ENCODE measurements at regions not wholly inside any gene's neighbourhood (a gene's known extent, or its start where the extent isn't known, plus 50 kb on each side); places are given as distances from the start of the nearest gene placed in this dataset.

GRCh38 chr13:63449550-63449949 lies 2033.9 kb upstream of the PCDH20 start:
- Mint-ChIP-seq H3K36me3 (ENCODE audit: insufficient read depth in 1 of 3, low read depth in 3 of 3) (no peaks in the 10 kb centered on the region), H3K9me3 (no peaks in the 10 kb centered on the region)
- H3K23ac ChIP-seq (ENCODE audit: insufficient read length, low read depth, low read length) = no peak overlapping the region

More at GRCh38 chr13:63449550-63449949, 2033.9 kb upstream of the PCDH20 start:
- DNase-seq = no peak
- no peak overlapping the region for H2AFZ ChIP-seq (ENCODE audit: low read length)
- no peak overlapping the region for H3K18ac ChIP-seq (ENCODE audit: insufficient read length, low read depth, low read length)
- no peaks in the 10 kb centered on the region for H3K9me3 ChIP-seq (ENCODE audit: control insufficient read depth, low read depth, low read length)
- no peak overlapping the region for H3K9ac ChIP-seq (ENCODE audit: extremely low read depth, insufficient read length, low read length)
- no peak overlapping the region for H4K91ac ChIP-seq (ENCODE audit: insufficient read length, low read depth, low read length)
- H3K27me3 Mint-ChIP-seq (ENCODE audit: low read depth) = no peaks in the 10 kb centered on the region
- H4K20me1 ChIP-seq (ENCODE audit: control insufficient read depth, insufficient read depth, insufficient read length) = no peaks in the 10 kb centered on the region
- H3K4me2 ChIP-seq (ENCODE audit: insufficient read depth, insufficient read length, low read length) = no peak overlapping the region
- H3K79me1 ChIP-seq (ENCODE audit: insufficient read depth, low read depth, low read length, poor library complexity, severe bottlenecking) = no peaks in the 10 kb centered on the region
- H3K79me2 ChIP-seq (ENCODE audit: insufficient read depth, low read length) = no peaks in the 10 kb centered on the region
- H3T11ph ChIP-seq (ENCODE audit: low read length) = no peak overlapping the region
- H3K27me3 ChIP-seq (ENCODE audit: insufficient read depth, low read length) = no peaks in the 10 kb centered on the region
- H3K4me1 ChIP-seq (ENCODE audit: insufficient read depth, low read length) = no peaks in the 10 kb centered on the region
- H2BK5ac ChIP-seq (ENCODE audit: insufficient read length, low read length) = no peak overlapping the region
- no CpG with 5 or more reads among the region's 1 CpG for WGBS (ENCODE audit: extremely low coverage, insufficient read length, low lambda C conversion rate)
- no peak overlapping the region for H3K4me3 Mint-ChIP-seq
- H3K27ac ChIP-seq (ENCODE audit: insufficient read length, low read depth, low read length) = no peak overlapping the region
- H2BK120ac ChIP-seq (ENCODE audit: low read depth, low read length, poor library complexity, severe bottlenecking) = no peak overlapping the region
- H3K4ac ChIP-seq (ENCODE audit: low read depth, low read length) = no peak overlapping the region
- H4K5ac ChIP-seq (ENCODE audit: insufficient read length, low read depth, low read length) = no peak overlapping the region
- H3K4me1 Mint-ChIP-seq = no peaks in the 10 kb centered on the region
- no peak overlapping the region for H3K56ac ChIP-seq (ENCODE audit: insufficient read length, low read depth, low read length)
- H2AK5ac ChIP-seq (ENCODE audit: insufficient read length, low read length) = no peak overlapping the region
- no peak overlapping the region for H2BK12ac ChIP-seq (ENCODE audit: insufficient read length, low read depth, low read length)
- no peak overlapping the region for H2BK15ac ChIP-seq (ENCODE audit: low read depth, low read length)
- H3K27ac Mint-ChIP-seq = no peak overlapping the region
- no peak for TF ChIP-seq CTCF (conservative IDR thresholded peaks at IDR 0.05)
- H4K8ac ChIP-seq (replicated peaks; ENCODE audit: insufficient read length, low read depth, low read length) = no peak overlapping the region
- H2BK20ac ChIP-seq (ENCODE audit: low read depth, low read length, poor library complexity, severe bottlenecking) = no peak overlapping the region
- no peak overlapping the region for H3K14ac ChIP-seq (ENCODE audit: insufficient read depth, low read length)
- H3K23me2 ChIP-seq (ENCODE audit: insufficient read length, low read depth, low read length, poor library complexity, severe bottlenecking) = no peaks in the 10 kb centered on the region
